ENCODE measurements at regions not wholly inside any gene's neighbourhood (a gene's known extent, or its start where the extent isn't known, plus 50 kb on each side); places are given as distances from the start of the nearest gene placed in this dataset.

GRCh38 chr10:65342245-65342644, 1583.6 kb upstream of the LRRTM3 start:
- TF ChIP-seq POLR2A (IDR thresholded peaks at IDR 0.05) (no peak), CTCF (IDR thresholded peaks at IDR 0.05) (no peak)

All from esophagus squamous epithelium (tissue), 4 donors.